D341Med (cell line): ENCODE measurements at regions not wholly inside any gene's neighbourhood (a gene's known extent, or its start where the extent isn't known, plus 50 kb on each side); places are given as distances from the start of the nearest gene placed in this dataset.

Source experiments
- DNase-seq: peaks from one replicate; pipeline ENCODE4 v3.0.0; 2012; ENCODE audit warnings: low spot score

DNA sequence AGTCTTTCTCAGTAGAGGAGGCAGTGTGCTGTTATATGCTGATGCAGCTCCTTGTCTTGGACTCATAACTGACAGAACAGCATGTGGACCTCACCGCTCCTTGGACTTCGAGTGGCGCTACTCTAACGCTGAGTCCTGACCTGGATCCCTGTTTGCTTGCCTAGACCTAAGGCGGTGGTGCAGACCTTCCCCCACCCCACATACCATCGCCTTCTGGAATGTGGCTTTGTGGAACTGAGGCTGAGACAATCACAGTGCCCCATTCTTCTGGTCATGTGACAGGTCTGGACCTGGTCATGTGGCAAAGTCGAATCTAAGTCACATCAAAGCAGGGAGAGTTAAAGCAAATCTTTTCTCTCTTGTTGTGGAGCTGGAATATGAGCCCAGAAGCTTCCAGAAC, 190.7 kb upstream of the MKI67 start:
- no peak for DNase-seq

- no peak for DNase-seq
These were observed 192.1 kb upstream of the MKI67 start for GRCh38 chr10:128318366-128318765.

DNA sequence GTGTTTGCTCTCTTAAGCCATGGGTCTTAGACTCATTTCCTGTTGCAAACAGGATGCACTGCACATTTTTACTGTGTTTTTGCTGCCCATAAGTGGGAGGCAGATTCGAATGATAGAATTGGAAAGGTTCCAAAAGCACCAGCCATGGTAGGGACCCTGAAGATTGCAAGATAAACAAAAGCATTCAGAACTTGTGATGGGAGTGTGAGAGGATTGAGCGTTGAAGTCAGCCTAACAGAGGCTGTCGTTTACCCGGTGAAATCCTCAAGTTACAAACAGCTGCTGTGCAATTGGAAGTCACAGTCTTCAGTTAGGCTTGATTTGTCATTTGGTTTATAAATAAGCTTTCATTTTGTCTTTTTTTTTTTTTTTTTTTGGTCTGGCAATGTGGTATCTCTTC, 192.7 kb upstream of the MKI67 start:
- no peak for DNase-seq

DNA sequence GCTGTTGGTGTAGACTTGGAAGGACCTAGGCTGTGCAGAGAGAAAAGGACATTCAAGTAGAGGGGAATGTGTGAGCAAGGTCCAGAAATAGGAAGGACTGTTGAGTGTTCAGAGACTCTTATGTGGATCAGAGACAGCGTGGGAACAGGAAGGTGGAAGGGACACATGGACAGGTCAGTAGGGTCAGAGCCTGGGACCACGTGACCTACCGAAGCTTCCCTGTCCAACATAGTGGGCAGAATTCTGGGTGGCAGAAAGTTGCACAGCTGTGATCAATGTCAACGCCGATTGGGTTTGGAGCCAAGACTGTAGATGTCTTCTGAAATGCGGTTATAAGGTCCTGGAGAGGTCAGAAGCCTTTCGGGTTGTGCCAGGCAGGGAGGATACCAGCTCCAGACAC, 195.9 kb upstream of the MKI67 start:
- no peak for DNase-seq

GRCh38 chr10:128322950-128323349, 196.7 kb upstream of the MKI67 start:
- DNase-seq = no peak

- no peak for DNase-seq
These were observed 198.0 kb upstream of the MKI67 start for GRCh38 chr10:128324058-128324827.

- no peak for DNase-seq
These were observed 199.6 kb upstream of the MKI67 start for GRCh38 chr10:128325788-128326187.

GRCh38 chr10:128326251-128326650, 200.0 kb upstream of the MKI67 start:
- DNase-seq = no peak

DNA sequence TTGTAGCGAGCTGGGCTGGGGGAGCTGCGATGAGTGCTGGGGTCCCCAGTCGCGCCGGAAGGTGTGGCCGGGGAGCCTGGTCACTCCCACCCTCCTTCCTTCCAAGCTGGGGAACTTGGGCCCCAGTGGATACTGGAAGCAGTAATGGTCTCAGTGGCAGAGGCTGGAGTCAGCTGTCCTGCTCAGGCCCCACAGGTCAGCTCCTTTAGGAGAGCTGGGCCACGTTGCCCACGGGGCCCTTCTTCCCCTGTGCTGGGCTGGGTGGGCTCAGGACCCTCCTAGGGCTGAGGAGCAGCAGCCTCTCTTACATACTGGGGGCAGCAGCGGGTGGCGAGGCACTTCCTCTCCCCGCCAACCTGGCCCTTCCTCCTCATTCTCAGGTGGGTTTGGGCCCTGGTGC, 200.6 kb upstream of the MKI67 start:
- no peak for DNase-seq

DNA sequence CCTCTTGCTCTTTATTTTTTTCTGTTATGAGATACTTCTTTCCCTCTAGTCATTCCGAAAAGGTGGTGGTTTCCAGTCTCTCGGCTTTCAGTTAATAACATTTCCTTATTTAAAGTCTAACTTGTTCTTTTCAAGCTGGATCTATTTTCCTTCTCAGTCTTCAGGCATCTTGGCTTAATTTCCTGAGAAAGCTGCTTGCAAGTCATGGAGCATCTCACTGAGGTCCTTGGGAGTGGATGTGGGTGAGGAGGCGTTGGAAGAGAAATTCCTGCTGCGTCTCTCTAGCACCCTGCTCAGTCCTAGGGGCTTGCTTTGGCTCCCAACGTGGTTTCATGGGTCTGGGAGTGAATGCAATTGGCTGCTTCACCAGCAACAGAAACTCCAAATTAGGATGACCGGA, 210.2 kb upstream of the MKI67 start:
- no peak for DNase-seq

GRCh38 chr10:128337860-128338378, 211.7 kb upstream of the MKI67 start:
- no peak for DNase-seq

DNA sequence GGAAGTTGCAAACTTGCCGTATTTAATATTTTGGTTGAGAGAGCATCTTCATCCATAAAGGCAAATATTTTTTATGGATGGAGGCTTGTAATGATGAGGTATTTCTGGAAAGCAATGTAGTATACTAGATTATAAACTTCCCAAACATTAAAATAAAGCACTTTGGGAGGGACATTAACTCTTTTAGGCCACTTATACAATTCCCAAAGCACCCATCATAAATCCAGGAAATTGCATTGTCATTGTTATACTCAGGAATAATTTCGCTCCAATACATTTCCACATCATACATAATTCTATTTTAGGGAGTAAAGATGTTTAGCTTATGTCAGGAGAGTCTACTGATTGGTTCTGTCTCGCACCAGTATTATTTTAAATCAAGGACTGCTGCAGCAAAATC, 212.7 kb upstream of the MKI67 start:
- no peak for DNase-seq

GRCh38 chr10:128339753-128340152, 213.5 kb upstream of the MKI67 start:
- no peak for DNase-seq

DNA sequence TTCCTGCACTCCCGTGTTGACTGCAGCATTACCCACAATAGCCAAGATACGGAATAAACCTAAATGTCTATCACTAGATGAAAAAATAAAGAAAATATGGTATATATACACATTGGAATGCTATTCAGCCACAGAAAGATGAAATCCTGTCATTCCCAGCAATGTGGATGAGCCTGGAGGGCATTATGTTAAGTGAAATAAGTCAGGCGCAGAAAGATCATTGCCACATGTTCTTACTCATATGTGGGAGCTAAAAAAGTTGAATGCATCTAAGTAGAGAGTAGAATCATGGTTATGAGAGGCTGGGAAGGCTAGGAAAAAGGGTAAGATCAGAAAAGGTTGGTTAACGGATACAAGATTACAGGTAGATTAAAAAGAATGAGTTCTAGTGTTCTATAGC, 219.1 kb upstream of the MKI67 start:
- no peak for DNase-seq

DNA sequence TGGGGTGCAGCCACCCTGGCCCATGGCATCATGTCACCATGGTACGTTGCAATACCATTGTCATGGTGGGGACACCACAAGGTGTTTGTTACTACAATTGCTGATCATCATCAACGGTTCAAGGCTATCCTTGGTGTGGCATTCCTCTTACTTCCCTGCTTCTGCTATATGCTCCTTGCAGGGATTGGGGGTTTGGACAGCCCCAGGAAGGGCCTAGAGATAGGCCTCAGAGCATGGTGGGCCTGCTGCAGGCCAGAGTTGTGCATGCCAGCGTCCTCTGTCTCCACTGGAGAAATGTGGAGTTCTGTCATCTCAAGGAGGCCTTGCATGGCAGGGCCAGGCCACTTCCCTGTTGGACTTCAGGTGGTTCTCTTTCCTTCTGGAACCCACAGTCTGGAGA, 234.6 kb upstream of the MKI67 start:
- DNase-seq = no peak

DNA sequence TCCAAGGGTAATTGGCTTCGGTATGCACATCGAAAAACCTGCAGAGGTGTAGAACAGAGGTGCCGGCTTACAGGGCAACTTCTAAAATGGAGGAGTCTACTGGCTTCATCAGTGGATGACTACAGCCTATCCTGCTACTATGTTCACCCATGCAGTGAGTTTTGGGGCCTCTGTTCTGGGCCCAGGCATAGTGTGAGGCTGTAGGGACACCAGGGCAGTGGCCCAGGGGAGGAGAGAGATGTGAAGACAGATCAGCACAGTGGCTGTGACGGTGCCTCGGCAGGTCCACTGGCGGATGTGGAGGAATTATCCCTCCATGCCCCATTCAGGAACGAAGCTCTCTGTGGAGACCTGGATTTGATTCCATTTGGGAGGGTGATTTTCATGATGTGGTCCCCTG, 235.3 kb upstream of the MKI67 start:
- no peak for DNase-seq

GRCh38 chr10:128362514-128362913, 236.3 kb upstream of the MKI67 start:
- DNase-seq = no peak

GRCh38 chr10:128364631-128365030, 238.4 kb upstream of the MKI67 start:
- DNase-seq = no peak

- no peak for DNase-seq
These were observed 239.0 kb upstream of the MKI67 start for GRCh38 chr10:128365156-128365725.

GRCh38 chr10:128367807-128368206, 241.6 kb upstream of the MKI67 start:
- DNase-seq = no peak

DNA sequence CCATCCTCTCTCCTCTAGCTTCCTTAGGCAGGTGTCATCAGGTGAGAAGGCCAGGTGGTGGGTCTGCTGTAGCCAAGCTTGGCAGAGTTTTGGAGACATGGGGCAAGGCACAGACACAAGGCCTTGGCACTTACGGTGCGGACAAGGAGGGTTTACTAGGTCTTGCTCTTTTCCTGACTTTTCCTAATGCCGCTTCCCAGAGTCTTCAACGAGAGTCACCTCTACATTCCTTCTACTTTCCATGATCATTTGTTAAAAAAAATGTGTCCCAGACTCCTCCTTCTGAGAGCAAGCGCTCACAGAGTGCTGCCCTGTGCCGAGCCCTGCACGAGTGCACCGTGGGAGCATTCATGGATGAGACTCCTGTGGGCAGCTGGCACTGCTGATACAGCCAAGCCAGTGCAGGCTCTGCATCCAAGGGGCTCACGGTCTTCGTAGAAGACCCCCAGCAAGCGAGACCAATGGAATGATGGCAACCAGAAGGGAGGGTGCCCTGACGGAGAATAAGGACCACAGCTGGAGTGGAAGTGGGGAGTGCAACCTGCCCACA, 243.0 kb upstream of the MKI67 start:
- no peak for DNase-seq

GRCh38 chr10:128373071-128373749, 247.0 kb upstream of the MKI67 start:
- no peak for DNase-seq

DNA sequence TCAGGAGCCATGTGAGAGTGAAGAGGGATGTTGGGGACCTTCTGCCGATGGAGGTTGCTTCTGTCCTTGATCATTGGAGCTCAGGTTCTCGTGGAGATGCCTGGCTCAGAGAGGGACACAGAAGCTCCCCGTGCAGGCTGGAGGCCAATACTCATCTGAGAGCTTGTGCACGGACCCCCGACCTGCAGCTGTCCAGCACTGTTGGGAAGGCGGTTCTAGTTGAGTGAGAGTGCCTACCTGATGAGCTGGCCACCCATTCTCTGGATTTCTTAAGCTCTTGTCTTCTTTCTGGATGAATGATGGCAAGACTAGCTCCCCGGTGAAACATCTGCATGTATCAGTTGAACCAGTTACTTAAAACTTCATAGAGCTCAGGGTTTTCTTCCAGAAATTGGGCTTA, 247.6 kb upstream of the MKI67 start:
- DNase-seq = no peak
